Stimulated activated CD8-positive, alpha-beta memory T cell treated with anti-CD3 and anti-CD28 coated beads, Interleukin-2, amount 100 ng/mL, for 48 hours (primary cell): ENCODE measurements at regions not wholly inside any gene's neighbourhood (a gene's known extent, or its start where the extent isn't known, plus 50 kb on each side); places are given as distances from the start of the nearest gene placed in this dataset.

ENCODE experiments used
- DNase-seq, 2 donors: peaks; one replicate each; pipeline ENCODE4 v3.0.0-alpha.2; 2020; ENCODE audit warnings: low read depth in 2 of 2

- DNase-seq: no peak
Observed at GRCh38 chr14:53610947-53611346, 345.7 kb downstream of the BMP4 start.

GRCh38 chr14:53609009-53609408 is 347.6 kb downstream of the BMP4 start:
- DNase-seq: no peak

GRCh38 chr14:53608369-53608768 is 348.3 kb downstream of the BMP4 start:
- DNase-seq: no peak

- DNase-seq: no peak
Observed at GRCh38 chr14:53606203-53606602, 350.4 kb downstream of the BMP4 start.

- DNase-seq: no peak
Observed at GRCh38 chr14:53605562-53605961, 351.1 kb downstream of the BMP4 start.

- DNase-seq: no peak
Observed at GRCh38 chr14:53603994-53604393, 352.6 kb downstream of the BMP4 start.

- no peak for DNase-seq
Observed at GRCh38 chr14:53601409-53601808, 355.2 kb downstream of the BMP4 start.

GRCh38 chr14:53599221-53599945 is 357.2 kb downstream of the BMP4 start:
- no peak for DNase-seq

- DNase-seq: no peak
Observed at GRCh38 chr14:53596853-53597525, 359.6 kb downstream of the BMP4 start.

- no peak for DNase-seq
Observed at GRCh38 chr14:53591816-53592215, 364.8 kb downstream of the BMP4 start.

- no peak for DNase-seq
Observed at GRCh38 chr14:53581504-53581903, 375.1 kb downstream of the BMP4 start.

GRCh38 chr14:53571641-53572328 is 384.8 kb downstream of the BMP4 start:
- no peak for DNase-seq

- no peak for DNase-seq
Observed at GRCh38 chr14:53570411-53571387, 385.9 kb downstream of the BMP4 start.

- no peak for DNase-seq
Observed at GRCh38 chr14:53569446-53569845, 387.2 kb downstream of the BMP4 start.

GRCh38 chr14:53567236-53567780 is 389.3 kb downstream of the BMP4 start:
- no peak for DNase-seq

GRCh38 chr14:53564870-53565269 is 391.8 kb downstream of the BMP4 start:
- DNase-seq: no peak

GRCh38 chr14:53563628-53564027 is 393.0 kb downstream of the BMP4 start:
- no peak for DNase-seq

GRCh38 chr14:53553221-53553620 is 400.1 kb upstream of the DDHD1 start:
- no peak for DNase-seq

- no peak for DNase-seq
Observed at GRCh38 chr14:53551862-53552261, 398.7 kb upstream of the DDHD1 start.

- no peak for DNase-seq
Observed at GRCh38 chr14:53550776-53551175, 397.7 kb upstream of the DDHD1 start.

- no peak for DNase-seq
Observed at GRCh38 chr14:53549956-53550355, 396.8 kb upstream of the DDHD1 start.
